HAP-1 (cell line): ENCODE measurements at regions not wholly inside any gene's neighbourhood (a gene's known extent, or its start where the extent isn't known, plus 50 kb on each side); places are given as distances from the start of the nearest gene placed in this dataset.

Experiments
- DNase-seq, 2 experiments: peaks; one replicate each; pipeline ENCODE4 v3.0.0-alpha.2; 2016 to 2020; ENCODE audit warnings: low spot score in 2 of 2
- H3K27me3 ChIP-seq: fragments of 250-450 bp; sonication (Bioruptor Pico); 2 replicates; pipeline ENCODE4 v1.5.1; 2020; ENCODE audit warnings: low read depth, mild to moderate bottlenecking, moderate library complexity
- H3K36me3 ChIP-seq: fragments of 250-450 bp; sonication (Bioruptor Pico); replicated peaks from 2 replicates; pipeline ENCODE4 v1.5.1; 2020; ENCODE audit warnings: mild to moderate bottlenecking
- H3K4me1 ChIP-seq: fragments of 250-450 bp; sonication (Bioruptor Pico); 2 replicates; pipeline ENCODE4 v1.5.1; 2020; ENCODE audit warnings: mild to moderate bottlenecking
- H3K4me3 ChIP-seq: fragments of 250-450 bp; sonication (Bioruptor Pico); 2 replicates; pipeline ENCODE4 v1.5.1; 2020; ENCODE audit warnings: mild to moderate bottlenecking, moderate library complexity
- H3K9me3 ChIP-seq: fragments of 250-450 bp; sonication (Bioruptor Pico); 2 replicates; pipeline ENCODE4 v1.5.1; 2020; ENCODE audit warnings: mild to moderate bottlenecking, moderate library complexity
- in situ Hi-C: fragments of 300-500 bp; cut with MboI; formaldehyde crosslinking; loops from 3 replicates; pipeline ENCODE4 v1.14.3; 2020; ENCODE audit warnings: low sequenced_read_pairs, inconsistent platforms, mixed read lengths

GRCh38 chr14:84167026-84167425 lies 1362.9 kb upstream of the FLRT2 start:
- DNase-seq = no peak
- in situ Hi-C loops = no loop called here
- no peaks in the 10 kb centered on the region for H3K27me3 ChIP-seq

GRCh38 chr14:84180336-84180735 lies 1349.6 kb upstream of the FLRT2 start:
- in situ Hi-C loops = no loop called here
- H3K4me1 ChIP-seq = no peaks in the 10 kb centered on the region
- DNase-seq = no peak
- H3K27me3 ChIP-seq = no peaks in the 10 kb centered on the region
- no peaks in the 10 kb centered on the region for H3K9me3 ChIP-seq
- no peaks in the 10 kb centered on the region for H3K36me3 ChIP-seq
- H3K4me3 ChIP-seq = no peak overlapping the region

More at GRCh38 chr14:84167026-84167425, 1362.9 kb upstream of the FLRT2 start:
- Histone ChIP-seq H3K4me1 (peaks cover 10% of the 10 kb centered on the region), H3K4me3 (no peak overlapping the region), H3K36me3 (no peaks in the 10 kb centered on the region), H3K9me3 (no peaks in the 10 kb centered on the region)

GRCh38 chr14:84181072-84181471 lies 1348.9 kb upstream of the FLRT2 start:
- in situ Hi-C loops = no loop called here

GRCh38 chr14:84195514-84195913 lies 1334.4 kb upstream of the FLRT2 start:
- no peak overlapping the region for H3K4me3 ChIP-seq
- DNase-seq = no peak

More at GRCh38 chr14:84181072-84181471, 1348.9 kb upstream of the FLRT2 start:
- Histone ChIP-seq H3K4me3 (no peak overlapping the region), H3K27me3 (no peaks in the 10 kb centered on the region), H3K9me3 (no peaks in the 10 kb centered on the region), H3K36me3 (no peaks in the 10 kb centered on the region), H3K4me1 (no peaks in the 10 kb centered on the region)
- no peak for DNase-seq

GRCh38 chr14:84197704-84198103 lies 1332.2 kb upstream of the FLRT2 start:
- Histone ChIP-seq H3K36me3 (no peaks in the 10 kb centered on the region), H3K9me3 (no peaks in the 10 kb centered on the region; the same call in 1 of the 2 replicates), H3K4me3 (no peak overlapping the region), H3K27me3 (no peaks in the 10 kb centered on the region), H3K4me1 (peaks cover 3% of the 10 kb centered on the region; the same call in 1 of the 2 replicates)
- in situ Hi-C loops = no loop called here
- no peak for DNase-seq

More at GRCh38 chr14:84195514-84195913, 1334.4 kb upstream of the FLRT2 start:
- Histone ChIP-seq H3K9me3 (no peaks in the 10 kb centered on the region; the same call in 1 of the 2 replicates), H3K27me3 (no peaks in the 10 kb centered on the region), H3K36me3 (no peaks in the 10 kb centered on the region), H3K4me1 (no peaks in the 10 kb centered on the region)
- in situ Hi-C loops = no loop called here

- peak in 1 of 2 experiments; percentile 11 for DNase-seq
- Histone ChIP-seq H3K4me3 (no peak overlapping the region), H3K36me3 (no peaks in the 10 kb centered on the region), H3K27me3 (no peaks in the 10 kb centered on the region), H3K9me3 (no peaks in the 10 kb centered on the region), H3K4me1 (peaks cover 3% of the 10 kb centered on the region; the same call in 1 of the 2 replicates)
- in situ Hi-C loops = no loop called here
Observed at GRCh38 chr14:84202486-84202885, 1327.5 kb upstream of the FLRT2 start.

- Histone ChIP-seq H3K27me3 (no peaks in the 10 kb centered on the region), H3K9me3 (no peaks in the 10 kb centered on the region), H3K4me3 (no peak overlapping the region), H3K36me3 (no peaks in the 10 kb centered on the region), H3K4me1 (peaks cover 11% of the 10 kb centered on the region)
- DNase-seq = no peak
- in situ Hi-C loops = no loop called here
Observed at GRCh38 chr14:84203896-84204295, 1326.0 kb upstream of the FLRT2 start.

GRCh38 chr14:84208451-84208850 lies 1321.5 kb upstream of the FLRT2 start:
- H3K4me1 ChIP-seq = peaks cover 13% of the 10 kb centered on the region
- H3K27me3 ChIP-seq = no peaks in the 10 kb centered on the region
- in situ Hi-C loops = no loop called here
- no peaks in the 10 kb centered on the region for H3K36me3 ChIP-seq
- peak; percentile 48 to 79 for DNase-seq
- no peak overlapping the region for H3K4me3 ChIP-seq
- no peaks in the 10 kb centered on the region for H3K9me3 ChIP-seq

GRCh38 chr14:84209031-84209430 lies 1320.9 kb upstream of the FLRT2 start:
- in situ Hi-C loops = no loop called here
- H3K27me3 ChIP-seq = no peaks in the 10 kb centered on the region
- H3K9me3 ChIP-seq = no peaks in the 10 kb centered on the region
- no peaks in the 10 kb centered on the region for H3K36me3 ChIP-seq
- peaks cover 13% of the 10 kb centered on the region for H3K4me1 ChIP-seq
- no peak for DNase-seq
- no peak overlapping the region for H3K4me3 ChIP-seq

- H3K36me3 ChIP-seq = no peaks in the 10 kb centered on the region
- 0 out of 2 replicates have a peak, but pooled peaks cover 4% of the 10 kb centered on the region for H3K9me3 ChIP-seq
- in situ Hi-C loops = no loop called here
- no peak overlapping the region for H3K4me3 ChIP-seq
- H3K4me1 ChIP-seq = no peaks in the 10 kb centered on the region
- no peak for DNase-seq
- no peaks in the 10 kb centered on the region for H3K27me3 ChIP-seq
Observed at GRCh38 chr14:84217066-84217465, 1312.9 kb upstream of the FLRT2 start.

- no peaks in the 10 kb centered on the region for H3K36me3 ChIP-seq
- no peak overlapping the region for H3K4me3 ChIP-seq
- no peaks in the 10 kb centered on the region for H3K27me3 ChIP-seq
- in situ Hi-C loops = no loop called here
- H3K4me1 ChIP-seq = no peaks in the 10 kb centered on the region
- DNase-seq = no peak
- H3K9me3 ChIP-seq = 0 out of 2 replicates have a peak, but pooled peaks cover 3% of the 10 kb centered on the region
Observed at GRCh38 chr14:84225268-84225667, 1304.7 kb upstream of the FLRT2 start.

GRCh38 chr14:84228702-84229101 lies 1301.2 kb upstream of the FLRT2 start:
- no peak overlapping the region for H3K4me3 ChIP-seq
- H3K4me1 ChIP-seq = no peaks in the 10 kb centered on the region
- H3K27me3 ChIP-seq = no peaks in the 10 kb centered on the region
- no peaks in the 10 kb centered on the region for H3K36me3 ChIP-seq
- H3K9me3 ChIP-seq = 0 out of 2 replicates have a peak, but pooled peaks cover 3% of the 10 kb centered on the region
- in situ Hi-C loops = no loop called here
- no peak for DNase-seq

GRCh38 chr14:84234281-84234680 lies 1295.7 kb upstream of the FLRT2 start:
- Histone ChIP-seq H3K4me1 (no peaks in the 10 kb centered on the region), H3K36me3 (no peaks in the 10 kb centered on the region), H3K9me3 (no peaks in the 10 kb centered on the region), H3K4me3 (no peak overlapping the region), H3K27me3 (no peaks in the 10 kb centered on the region)
- DNase-seq = no peak
- in situ Hi-C loops = no loop called here

- in situ Hi-C loops = no loop called here
- Histone ChIP-seq H3K27me3 (no peaks in the 10 kb centered on the region), H3K36me3 (no peaks in the 10 kb centered on the region), H3K4me3 (no peak overlapping the region), H3K4me1 (no peaks in the 10 kb centered on the region), H3K9me3 (no peaks in the 10 kb centered on the region)
- no peak for DNase-seq
Observed at GRCh38 chr14:84236290-84236689, 1293.7 kb upstream of the FLRT2 start.

GRCh38 chr14:84237881-84238280 lies 1292.1 kb upstream of the FLRT2 start:
- DNase-seq = no peak

More at GRCh38 chr14:84237881-84238280, 1292.1 kb upstream of the FLRT2 start:
- Histone ChIP-seq H3K9me3 (no peaks in the 10 kb centered on the region), H3K4me1 (no peaks in the 10 kb centered on the region), H3K27me3 (no peaks in the 10 kb centered on the region), H3K4me3 (no peak overlapping the region), H3K36me3 (no peaks in the 10 kb centered on the region)
- in situ Hi-C loops = no loop called here
